PC-3 (cell line): ENCODE measurements at regions not wholly inside any gene's neighbourhood (a gene's known extent, or its start where the extent isn't known, plus 50 kb on each side); places are given as distances from the start of the nearest gene placed in this dataset.

ENCODE experiments used
- CTCF ChIP-seq: fragments of 300-600 bp; sonication (generic); conservative IDR thresholded peaks from 2 replicates; pipeline ENCODE4 v1.5.1; 2017; ENCODE audit warnings: antibody characterized with exemption, low read depth, mild to moderate bottlenecking, low read length
- EZH2 ChIP-seq: fragments of 300-600 bp; sonication (generic); IDR thresholded peaks from one replicate; pipeline ENCODE4 v1.6.1; 2017; ENCODE audit warnings: antibody characterized with exemption, mild to moderate bottlenecking, low read length; ENCODE audit not compliant: unreplicated experiment
- EZH2phosphoT487 ChIP-seq: fragments of 300-600 bp; sonication (generic); IDR thresholded peaks from 2 replicates; pipeline ENCODE4 v1.6.1; 2018; ENCODE audit warnings: mild to moderate bottlenecking, antibody characterized with exemption, low read length, borderline replicate concordance

DNA sequence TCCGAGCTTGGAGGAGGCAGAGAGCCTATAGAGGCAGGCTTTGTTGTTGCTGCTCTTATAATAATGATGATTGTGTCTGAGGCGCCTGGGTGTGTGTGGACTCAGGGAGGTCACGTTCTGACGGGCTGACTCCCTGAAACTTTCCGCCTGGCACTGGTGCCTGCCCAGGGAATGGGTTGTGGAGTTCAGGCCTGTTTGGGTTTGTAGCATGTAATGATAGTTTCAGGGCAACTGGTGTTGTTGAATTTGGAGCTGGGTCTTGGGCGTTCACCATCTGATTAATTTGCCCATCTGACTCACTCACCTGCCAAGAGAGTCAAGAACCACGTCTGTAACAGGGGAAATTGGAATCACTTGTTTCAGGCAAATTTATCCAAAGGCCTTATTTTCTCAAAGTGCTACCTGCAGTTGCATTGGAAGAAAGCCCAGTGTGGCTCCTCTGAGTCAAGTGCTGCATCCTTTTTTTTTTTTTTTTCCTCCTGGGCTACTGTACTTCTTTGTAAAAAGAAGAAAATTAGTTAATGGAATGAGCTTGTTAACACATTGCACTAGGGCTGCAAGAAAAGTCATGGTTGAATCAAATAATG lies 386.5 kb downstream of the GADD45G start:
- no peak for TF ChIP-seq CTCF
- TF ChIP-seq EZH2 = no peak
- no peak for TF ChIP-seq EZH2phosphoT487
